Neutrophil (primary cell): ENCODE measurements at regions not wholly inside any gene's neighbourhood (a gene's known extent, or its start where the extent isn't known, plus 50 kb on each side); places are given as distances from the start of the nearest gene placed in this dataset.

Experiments used
- H3K27ac ChIP-seq: fragments of 200-600 bp; sonication (generic); 2 replicates; pipeline ENCODE4 v1.5.1; 2016; ENCODE audit warnings: mild to moderate bottlenecking, moderate library complexity
- H3K27me3 ChIP-seq: fragments of 200-600 bp; sonication (generic); 2 replicates; pipeline ENCODE4 v1.6.0; 2016; ENCODE audit warnings: mild to moderate bottlenecking
- H3K36me3 ChIP-seq: fragments of 200-600 bp; sonication (generic); 2 replicates; pipeline ENCODE4 v1.5.1; 2017
- H3K4me1 ChIP-seq, 2 experiments: fragments of 200-600 bp in 1 of 2; sonication (generic) in 1 of 2; 1 replicate in 1 of 2; 2 replicates in 1 of 2; pipeline versions ENCODE4 v1.5.1 to v1.6.1; 2013 to 2016; ENCODE audit warnings: low read depth in 1 of 2, low read length in 1 of 2, mild to moderate bottlenecking in 1 of 2, moderate library complexity in 1 of 2; ENCODE audit not compliant: control insufficient read depth in 1 of 2, insufficient read depth in 1 of 2
- H3K4me3 ChIP-seq, 2 experiments: fragments of 200-600 bp in 1 of 2; sonication (generic) in 1 of 2; 1 replicate in 1 of 2; 2 replicates in 1 of 2; pipeline ENCODE4 v1.5.1; 2013 to 2016; ENCODE audit warnings: low read depth in 1 of 2, low read length in 1 of 2, mild to moderate bottlenecking in 1 of 2, moderate library complexity in 1 of 2
- H3K9me3 ChIP-seq: fragments of 200-600 bp; sonication (generic); 2 replicates; pipeline ENCODE4 v1.5.1; 2016
- TF ChIP-seq, protein P1 (sequence below): fragments of 200-600 bp; sonication (generic); IDR thresholded peaks from 2 replicates; pipeline ENCODE4 v1.5.1; 2016; ENCODE audit warnings: antibody characterized with exemption

DNA sequence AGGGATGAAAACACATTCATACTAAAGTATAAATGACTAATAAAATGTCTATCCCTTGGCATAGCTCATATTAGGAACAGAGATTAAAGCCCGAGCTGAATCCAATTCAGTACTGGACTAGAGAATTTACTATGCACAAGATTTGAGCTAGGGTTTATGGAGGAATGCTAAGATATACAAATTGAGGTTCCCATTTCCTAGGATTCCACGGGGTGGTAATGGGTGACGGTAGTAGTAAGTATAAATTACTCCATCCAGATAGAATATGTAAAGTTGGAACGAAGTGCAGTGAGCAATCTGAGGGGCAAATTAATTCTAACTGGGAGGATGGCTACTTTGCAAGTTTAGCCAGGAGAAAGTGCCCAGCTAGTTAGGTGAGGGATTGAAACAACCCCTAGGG is 156.5 kb downstream of the GAS1 start:
- TF ChIP-seq, protein P1, sequence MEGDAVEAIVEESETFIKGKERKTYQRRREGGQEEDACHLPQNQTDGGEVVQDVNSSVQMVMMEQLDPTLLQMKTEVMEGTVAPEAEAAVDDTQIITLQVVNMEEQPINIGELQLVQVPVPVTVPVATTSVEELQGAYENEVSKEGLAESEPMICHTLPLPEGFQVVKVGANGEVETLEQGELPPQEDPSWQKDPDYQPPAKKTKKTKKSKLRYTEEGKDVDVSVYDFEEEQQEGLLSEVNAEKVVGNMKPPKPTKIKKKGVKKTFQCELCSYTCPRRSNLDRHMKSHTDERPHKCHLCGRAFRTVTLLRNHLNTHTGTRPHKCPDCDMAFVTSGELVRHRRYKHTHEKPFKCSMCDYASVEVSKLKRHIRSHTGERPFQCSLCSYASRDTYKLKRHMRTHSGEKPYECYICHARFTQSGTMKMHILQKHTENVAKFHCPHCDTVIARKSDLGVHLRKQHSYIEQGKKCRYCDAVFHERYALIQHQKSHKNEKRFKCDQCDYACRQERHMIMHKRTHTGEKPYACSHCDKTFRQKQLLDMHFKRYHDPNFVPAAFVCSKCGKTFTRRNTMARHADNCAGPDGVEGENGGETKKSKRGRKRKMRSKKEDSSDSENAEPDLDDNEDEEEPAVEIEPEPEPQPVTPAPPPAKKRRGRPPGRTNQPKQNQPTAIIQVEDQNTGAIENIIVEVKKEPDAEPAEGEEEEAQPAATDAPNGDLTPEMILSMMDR: no peak
- Histone ChIP-seq H3K27ac (no peak overlapping the region), H3K4me3 (no peak overlapping the region), H3K4me1 (no peaks in the 10 kb centered on the region), H3K27me3 (no peaks in the 10 kb centered on the region), H3K9me3 (no peaks in the 10 kb centered on the region), H3K36me3 (no peaks in the 10 kb centered on the region)

DNA sequence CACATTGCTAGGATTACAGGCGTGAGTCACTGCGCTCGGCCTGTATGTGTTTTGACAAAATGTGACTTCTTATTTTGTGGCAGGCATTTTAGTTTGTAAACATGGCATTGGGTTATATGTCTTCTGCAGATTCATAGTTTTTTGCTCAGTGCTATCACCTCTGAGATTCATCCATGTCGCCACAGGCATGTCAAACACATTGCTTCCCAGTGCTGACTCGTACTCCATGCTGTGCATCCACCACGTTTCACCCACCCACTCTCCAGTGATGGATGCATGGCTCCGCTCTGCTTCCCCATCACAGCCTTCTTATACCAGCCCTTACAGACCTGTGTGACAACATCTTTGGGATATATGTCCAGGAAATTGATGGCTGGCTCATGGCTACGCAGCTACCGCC is 158.8 kb downstream of the GAS1 start:
- no peak overlapping the region for H3K27ac ChIP-seq
- TF ChIP-seq, protein P1: no peak
- no peaks in the 10 kb centered on the region for H3K4me1 ChIP-seq
- H3K4me3 ChIP-seq: no peak overlapping the region
- H3K36me3 ChIP-seq: no peaks in the 10 kb centered on the region
- no peaks in the 10 kb centered on the region for H3K27me3 ChIP-seq
- H3K9me3 ChIP-seq: no peaks in the 10 kb centered on the region

DNA sequence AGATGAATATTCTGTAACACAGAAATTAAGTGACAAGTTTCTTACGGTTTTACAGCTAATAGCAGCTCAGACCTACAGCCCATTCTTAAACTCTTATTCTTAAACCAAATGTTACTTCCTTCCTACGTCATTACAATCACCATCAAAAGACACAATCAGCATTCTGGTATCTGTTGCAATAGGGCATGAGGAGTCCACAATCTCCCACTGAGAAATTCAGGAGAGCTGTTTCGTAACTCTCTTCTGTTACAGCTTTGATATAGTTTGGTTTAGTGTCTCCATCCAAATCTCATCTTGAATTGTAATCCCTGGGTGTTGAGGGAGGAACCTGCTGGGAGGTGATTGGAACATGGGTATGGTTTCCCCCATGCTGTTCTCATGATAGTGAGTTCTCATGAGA is 163.4 kb downstream of the GAS1 start:
- Histone ChIP-seq H3K4me1 (no peaks in the 10 kb centered on the region), H3K27me3 (no peaks in the 10 kb centered on the region), H3K4me3 (no peak overlapping the region), H3K27ac (no peak overlapping the region), H3K36me3 (no peaks in the 10 kb centered on the region), H3K9me3 (no peaks in the 10 kb centered on the region)
- TF ChIP-seq, protein P1: no peak

DNA sequence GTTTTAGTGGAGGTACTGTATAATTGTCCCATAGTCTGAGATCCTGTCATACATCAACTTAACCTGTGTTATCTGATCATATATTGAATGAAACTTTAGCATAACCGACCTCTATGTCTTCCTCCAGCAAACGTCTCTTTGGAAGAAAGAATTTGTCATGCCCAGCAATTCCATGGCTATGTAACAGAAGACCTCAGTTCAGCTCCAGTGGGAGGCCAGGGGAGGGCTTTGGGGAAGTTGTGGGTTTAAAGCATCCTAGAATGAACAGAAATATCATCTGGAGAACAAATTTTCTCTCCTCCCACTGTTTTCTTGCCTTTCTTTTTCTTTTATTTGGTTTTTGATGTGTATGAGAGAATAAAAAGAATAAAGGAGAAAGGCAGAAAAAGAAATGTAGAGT is 164.5 kb downstream of the GAS1 start:
- no peaks in the 10 kb centered on the region for H3K9me3 ChIP-seq
- TF ChIP-seq, protein P1: no peak
- no peak overlapping the region for H3K4me3 ChIP-seq
- H3K4me1 ChIP-seq: no peaks in the 10 kb centered on the region
- no peaks in the 10 kb centered on the region for H3K27me3 ChIP-seq
- H3K36me3 ChIP-seq: no peaks in the 10 kb centered on the region
- H3K27ac ChIP-seq: no peak overlapping the region

DNA sequence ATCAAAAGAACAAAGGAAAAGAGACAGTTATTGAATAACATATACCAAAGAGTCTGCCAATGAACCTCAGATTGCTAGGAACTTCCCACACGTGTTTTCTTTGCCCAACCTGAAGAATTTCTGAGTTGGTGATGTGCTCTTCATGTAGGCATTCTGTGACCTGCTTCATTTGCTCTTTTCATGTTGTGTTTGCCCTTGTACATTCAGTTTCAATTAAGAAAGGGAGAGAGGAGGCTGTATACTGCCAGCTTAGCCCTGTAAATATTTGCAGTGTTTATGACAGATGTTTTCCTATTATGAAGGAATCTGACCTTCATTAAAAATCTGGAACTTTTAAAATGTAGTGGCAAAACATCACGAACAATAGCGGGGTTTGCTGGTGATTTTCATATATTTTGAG is 168.5 kb downstream of the GAS1 start:
- Histone ChIP-seq H3K9me3 (no peaks in the 10 kb centered on the region), H3K36me3 (no peaks in the 10 kb centered on the region), H3K27me3 (no peaks in the 10 kb centered on the region)

More for the DNA sequence above, 168.5 kb downstream of the GAS1 start:
- no peak overlapping the region for H3K4me3 ChIP-seq
- H3K4me1 ChIP-seq: no peaks in the 10 kb centered on the region
- TF ChIP-seq, protein P1: no peak
- no peak overlapping the region for H3K27ac ChIP-seq
